SK-N-SH (cell line): ENCODE measurements at regions not wholly inside any gene's neighbourhood (a gene's known extent, or its start where the extent isn't known, plus 50 kb on each side); places are given as distances from the start of the nearest gene placed in this dataset.

Experiments used
- CTCF ChIP-seq: fragments of 200-600 bp; sonication (generic); IDR thresholded peaks from 2 replicates; pipeline ENCODE4 v1.6.1; 2017; ENCODE audit warnings: antibody characterized with exemption, mild to moderate bottlenecking, moderate library complexity
- EZH2phosphoT487 ChIP-seq: fragments of 200-600 bp; sonication (generic); IDR thresholded peaks from 2 replicates; pipeline ENCODE4 v1.6.1; 2017; ENCODE audit warnings: low read depth, mixed run types, mild to moderate bottlenecking, antibody characterized with exemption, moderate library complexity, borderline replicate concordance
- GABPA ChIP-seq: IDR thresholded peaks from 2 replicates; pipeline ENCODE4 v1.4.0; 2012; ENCODE audit warnings: low read depth, mild to moderate bottlenecking
- IRF3 ChIP-seq: fragments of 150-350 bp; IDR thresholded peaks from 2 replicates; pipeline ENCODE4 v1.6.1; 2016; ENCODE audit warnings: mild to moderate bottlenecking, low read depth, low read length
- MEF2A ChIP-seq: IDR thresholded peaks from 2 replicates; pipeline ENCODE4 v1.4.0; 2012; ENCODE audit warnings: low read depth, borderline replicate concordance
- NRF1 ChIP-seq: IDR thresholded peaks from 2 replicates; pipeline ENCODE4 v1.6.1; 2012; ENCODE audit warnings: low read depth, mild to moderate bottlenecking, low read length
- RAD21 ChIP-seq: IDR thresholded peaks from 2 replicates; pipeline ENCODE4 v1.6.1; 2012; ENCODE audit warnings: mild to moderate bottlenecking, low read length
- RCOR1 ChIP-seq: fragments of 150-350 bp; IDR thresholded peaks from 2 replicates; pipeline ENCODE4 v1.6.1; 2017; ENCODE audit warnings: antibody characterized with exemption, low read length
- RFX5 ChIP-seq: IDR thresholded peaks from 2 replicates; pipeline ENCODE4 v1.6.1; 2012; ENCODE audit warnings: mild to moderate bottlenecking, improper control_type of control experiment, low read length
- TAF1 ChIP-seq: IDR thresholded peaks from 2 replicates; pipeline ENCODE4 v1.6.1; 2012; ENCODE audit warnings: low read depth, mild to moderate bottlenecking, low read length, moderate library complexity, borderline replicate concordance
- TEAD4 ChIP-seq: IDR thresholded peaks from 2 replicates; pipeline ENCODE4 v1.4.0; 2012; ENCODE audit warnings: mild to moderate bottlenecking, borderline replicate concordance; ENCODE audit not compliant: insufficient read depth
- TF ChIP-seq, protein P1 (sequence below): IDR thresholded peaks from 2 replicates; pipeline ENCODE4 v1.6.1; 2012; ENCODE audit warnings: mild to moderate bottlenecking, low read depth, low read length, moderate library complexity
- TF ChIP-seq, protein P2 (sequence below): IDR thresholded peaks from 2 replicates; pipeline ENCODE4; 2012
- TF ChIP-seq, protein P3 (sequence below): IDR thresholded peaks from 2 replicates; pipeline ENCODE4 v1.4.0; 2012; ENCODE audit warnings: low read depth, borderline replicate concordance

DNA sequence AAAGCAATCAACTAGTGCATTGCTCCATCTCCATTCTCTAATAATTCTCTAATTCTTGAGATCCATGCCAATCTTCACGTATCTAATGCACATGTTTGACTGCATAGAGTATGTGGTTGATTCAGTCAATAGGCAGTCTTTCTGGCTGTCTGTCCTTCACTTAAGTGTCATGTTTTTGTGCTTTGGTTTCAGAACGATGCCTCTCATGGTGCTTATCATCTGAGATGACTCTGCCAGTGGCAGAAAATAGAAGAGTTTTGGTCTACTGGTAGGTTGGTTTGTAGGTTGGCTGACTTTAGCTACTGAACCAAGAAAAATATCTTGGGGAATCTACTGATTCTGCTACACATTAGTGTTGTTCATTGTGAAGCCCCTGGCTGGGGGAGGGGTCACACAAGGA is 364.2 kb downstream of the SFMBT2 start:
- no peak for TF ChIP-seq EZH2phosphoT487
- no peak for TF ChIP-seq TAF1
- TF ChIP-seq CTCF = no peak
- no peak for TF ChIP-seq GABPA
- no peak for TF ChIP-seq NRF1
- no peak for TF ChIP-seq TEAD4
- TF ChIP-seq, protein P1, sequence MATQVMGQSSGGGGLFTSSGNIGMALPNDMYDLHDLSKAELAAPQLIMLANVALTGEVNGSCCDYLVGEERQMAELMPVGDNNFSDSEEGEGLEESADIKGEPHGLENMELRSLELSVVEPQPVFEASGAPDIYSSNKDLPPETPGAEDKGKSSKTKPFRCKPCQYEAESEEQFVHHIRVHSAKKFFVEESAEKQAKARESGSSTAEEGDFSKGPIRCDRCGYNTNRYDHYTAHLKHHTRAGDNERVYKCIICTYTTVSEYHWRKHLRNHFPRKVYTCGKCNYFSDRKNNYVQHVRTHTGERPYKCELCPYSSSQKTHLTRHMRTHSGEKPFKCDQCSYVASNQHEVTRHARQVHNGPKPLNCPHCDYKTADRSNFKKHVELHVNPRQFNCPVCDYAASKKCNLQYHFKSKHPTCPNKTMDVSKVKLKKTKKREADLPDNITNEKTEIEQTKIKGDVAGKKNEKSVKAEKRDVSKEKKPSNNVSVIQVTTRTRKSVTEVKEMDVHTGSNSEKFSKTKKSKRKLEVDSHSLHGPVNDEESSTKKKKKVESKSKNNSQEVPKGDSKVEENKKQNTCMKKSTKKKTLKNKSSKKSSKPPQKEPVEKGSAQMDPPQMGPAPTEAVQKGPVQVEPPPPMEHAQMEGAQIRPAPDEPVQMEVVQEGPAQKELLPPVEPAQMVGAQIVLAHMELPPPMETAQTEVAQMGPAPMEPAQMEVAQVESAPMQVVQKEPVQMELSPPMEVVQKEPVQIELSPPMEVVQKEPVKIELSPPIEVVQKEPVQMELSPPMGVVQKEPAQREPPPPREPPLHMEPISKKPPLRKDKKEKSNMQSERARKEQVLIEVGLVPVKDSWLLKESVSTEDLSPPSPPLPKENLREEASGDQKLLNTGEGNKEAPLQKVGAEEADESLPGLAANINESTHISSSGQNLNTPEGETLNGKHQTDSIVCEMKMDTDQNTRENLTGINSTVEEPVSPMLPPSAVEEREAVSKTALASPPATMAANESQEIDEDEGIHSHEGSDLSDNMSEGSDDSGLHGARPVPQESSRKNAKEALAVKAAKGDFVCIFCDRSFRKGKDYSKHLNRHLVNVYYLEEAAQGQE = no peak
- TF ChIP-seq RCOR1 = no peak
- TF ChIP-seq RFX5 = no peak
- no peak for TF ChIP-seq IRF3
- TF ChIP-seq, protein P2, sequence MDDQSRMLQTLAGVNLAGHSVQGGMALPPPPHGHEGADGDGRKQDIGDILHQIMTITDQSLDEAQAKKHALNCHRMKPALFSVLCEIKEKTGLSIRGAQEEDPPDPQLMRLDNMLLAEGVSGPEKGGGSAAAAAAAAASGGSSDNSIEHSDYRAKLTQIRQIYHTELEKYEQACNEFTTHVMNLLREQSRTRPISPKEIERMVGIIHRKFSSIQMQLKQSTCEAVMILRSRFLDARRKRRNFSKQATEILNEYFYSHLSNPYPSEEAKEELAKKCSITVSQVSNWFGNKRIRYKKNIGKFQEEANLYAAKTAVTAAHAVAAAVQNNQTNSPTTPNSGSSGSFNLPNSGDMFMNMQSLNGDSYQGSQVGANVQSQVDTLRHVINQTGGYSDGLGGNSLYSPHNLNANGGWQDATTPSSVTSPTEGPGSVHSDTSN = no peak
- TF ChIP-seq MEF2A = no peak
- TF ChIP-seq, protein P3, sequence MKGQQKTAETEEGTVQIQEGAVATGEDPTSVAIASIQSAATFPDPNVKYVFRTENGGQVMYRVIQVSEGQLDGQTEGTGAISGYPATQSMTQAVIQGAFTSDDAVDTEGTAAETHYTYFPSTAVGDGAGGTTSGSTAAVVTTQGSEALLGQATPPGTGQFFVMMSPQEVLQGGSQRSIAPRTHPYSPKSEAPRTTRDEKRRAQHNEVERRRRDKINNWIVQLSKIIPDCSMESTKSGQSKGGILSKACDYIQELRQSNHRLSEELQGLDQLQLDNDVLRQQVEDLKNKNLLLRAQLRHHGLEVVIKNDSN = no peak
- no peak for TF ChIP-seq RAD21
